Hepatocyte (in vitro differentiated cells): ENCODE measurements at regions not wholly inside any gene's neighbourhood (a gene's known extent, or its start where the extent isn't known, plus 50 kb on each side); places are given as distances from the start of the nearest gene placed in this dataset.

ENCODE experiments used
- CTCF ChIP-seq: fragments of 200-600 bp; sonication (generic); IDR thresholded peaks from 2 replicates; pipeline ENCODE4 v1.5.1; 2016; ENCODE audit warnings: antibody characterized with exemption, mild to moderate bottlenecking; ENCODE audit not compliant: poor library complexity
- EZH2 ChIP-seq: fragments of 200-600 bp; sonication (generic); IDR thresholded peaks from 2 replicates; pipeline ENCODE4 v1.6.1; 2016; ENCODE audit warnings: antibody characterized with exemption, mild to moderate bottlenecking, borderline replicate concordance
- EZH2phosphoT487 ChIP-seq: fragments of 200-600 bp; sonication (generic); IDR thresholded peaks from one replicate; pipeline ENCODE4 v1.6.1; 2018; ENCODE audit warnings: antibody characterized with exemption, mild to moderate bottlenecking, low read depth, moderate library complexity; ENCODE audit not compliant: unreplicated experiment, severe bottlenecking

GRCh38 chr7:47211519-47211973, 370.4 kb downstream of the TNS3 start:
- TF ChIP-seq CTCF, result no peak
- no peak for TF ChIP-seq EZH2
- no peak for TF ChIP-seq EZH2phosphoT487
